ENCODE measurements at regions not wholly inside any gene's neighbourhood (a gene's known extent, or its start where the extent isn't known, plus 50 kb on each side); places are given as distances from the start of the nearest gene placed in this dataset.

GRCh38 chr18:25895518-25895917 is 194.9 kb downstream of the SS18 start:
- Histone ChIP-seq H3K4me1 (ENCODE audit: control insufficient read depth, insufficient read depth, low read length) (no peaks in the 10 kb centered on the region), H3K27ac (ENCODE audit: low read length) (no peak overlapping the region), H3K27me3 (ENCODE audit: control insufficient read depth, insufficient read depth, low read length) (no peaks in the 10 kb centered on the region), H3K4me3 (ENCODE audit: low read length) (no peak overlapping the region), H3K36me3 (ENCODE audit: control insufficient read depth, insufficient read depth, low read length) (no peaks in the 10 kb centered on the region), H3K9me3 (ENCODE audit: control insufficient read depth, insufficient read depth, low read length) (no peaks in the 10 kb centered on the region)
- H3K9me3 Mint-ChIP-seq: no peaks in the 10 kb centered on the region
- peaks cover 0 to 12% of the 10 kb centered on the region in 2 donors for H3K27me3 Mint-ChIP-seq (ENCODE audit: low read depth in 2 of 2)
- intact Hi-C loops (cut with micrococcal nuclease): loop anchor here (5.0 kb wide), 1 partner anchor 333 kb away; no protein-coding TSS in a partner anchor
- WGBS (ENCODE audit: insufficient coverage): 90% methylated on average over 3 of the region's 3 CpGs
- TF ChIP-seq CTCF (IDR thresholded peaks at IDR 0.05): no peak
- no peak for ATAC-seq
- no peak overlapping the region for H3K27ac Mint-ChIP-seq
- H3K4me3 Mint-ChIP-seq: no peak overlapping the region
- H3K36me3 Mint-ChIP-seq: no peaks in the 10 kb centered on the region
- peaks cover 0 to 5% of the 10 kb centered on the region in 2 donors for H3K4me1 Mint-ChIP-seq
- DNase-seq: no peak

GRCh38 chr18:25886283-25886682 is 204.1 kb downstream of the SS18 start:
- Mint-ChIP-seq H3K4me1 (no peaks in the 10 kb centered on the region), H3K4me3 (no peak overlapping the region), H3K9me3 (peaks cover 8 to 16% of the 10 kb centered on the region in 2 donors), H3K36me3 (peaks cover 29% of the 10 kb centered on the region), H3K27ac (no peak overlapping the region), H3K27me3 (ENCODE audit: low read depth in 2 of 2) (peaks cover 6 to 41% of the 10 kb centered on the region in 2 donors)
- no peak overlapping the region for H3K27ac ChIP-seq (ENCODE audit: low read length)
- TF ChIP-seq CTCF (IDR thresholded peaks at IDR 0.05): no peak
- ATAC-seq: no peak
- H3K9me3 ChIP-seq (ENCODE audit: control insufficient read depth, insufficient read depth, low read length): peaks cover 4% of the 10 kb centered on the region
- no peak for DNase-seq
- H3K27me3 ChIP-seq (ENCODE audit: control insufficient read depth, insufficient read depth, low read length): peaks cover 4% of the 10 kb centered on the region
- no peaks in the 10 kb centered on the region for H3K4me1 ChIP-seq (ENCODE audit: control insufficient read depth, insufficient read depth, low read length)
- no peaks in the 10 kb centered on the region for H3K36me3 ChIP-seq (ENCODE audit: control insufficient read depth, insufficient read depth, low read length)
- H3K4me3 ChIP-seq (ENCODE audit: low read length): no peak overlapping the region
- intact Hi-C loops (cut with micrococcal nuclease): no loop called here

GRCh38 chr18:25883091-25883490 is 207.3 kb downstream of the SS18 start:
- ATAC-seq: no peak
- no peaks in the 10 kb centered on the region for H3K4me1 ChIP-seq (ENCODE audit: control insufficient read depth, insufficient read depth, low read length)
- no peak for TF ChIP-seq CTCF (IDR thresholded peaks at IDR 0.05)
- H3K36me3 ChIP-seq (ENCODE audit: control insufficient read depth, insufficient read depth, low read length): no peaks in the 10 kb centered on the region
- Mint-ChIP-seq H3K4me3 (no peak overlapping the region), H3K27me3 (ENCODE audit: low read depth in 2 of 2) (peaks cover 13 to 47% of the 10 kb centered on the region in 2 donors), H3K36me3 (peaks cover 24% of the 10 kb centered on the region), H3K4me1 (no peaks in the 10 kb centered on the region), H3K27ac (no peak overlapping the region), H3K9me3 (peaks cover 8 to 12% of the 10 kb centered on the region in 2 donors)
- WGBS (ENCODE audit: insufficient coverage): 87% methylated on average over 4 of the region's 4 CpGs
- intact Hi-C loops (cut with micrococcal nuclease): no loop called here
- H3K4me3 ChIP-seq (ENCODE audit: low read length): no peak overlapping the region
- DNase-seq: no peak
- H3K9me3 ChIP-seq (ENCODE audit: control insufficient read depth, insufficient read depth, low read length): peaks cover 4% of the 10 kb centered on the region
- no peak overlapping the region for H3K27ac ChIP-seq (ENCODE audit: low read length)
- H3K27me3 ChIP-seq (ENCODE audit: control insufficient read depth, insufficient read depth, low read length): no peaks in the 10 kb centered on the region

GRCh38 chr18:25881149-25881548 is 209.3 kb downstream of the SS18 start:
- Histone ChIP-seq H3K4me1 (ENCODE audit: control insufficient read depth, insufficient read depth, low read length) (no peaks in the 10 kb centered on the region), H3K36me3 (ENCODE audit: control insufficient read depth, insufficient read depth, low read length) (no peaks in the 10 kb centered on the region), H3K9me3 (ENCODE audit: control insufficient read depth, insufficient read depth, low read length) (peaks cover 4% of the 10 kb centered on the region), H3K27ac (ENCODE audit: low read length) (no peak overlapping the region), H3K27me3 (ENCODE audit: control insufficient read depth, insufficient read depth, low read length) (peaks cover 3% of the 10 kb centered on the region), H3K4me3 (ENCODE audit: low read length) (no peak overlapping the region)
- DNase-seq (no peak), ATAC-seq (no peak)
- H3K9me3 Mint-ChIP-seq: peaks cover 2% of the 10 kb centered on the region in 2 donors
- peaks cover 4% of the 10 kb centered on the region for H3K36me3 Mint-ChIP-seq
- intact Hi-C loops (cut with micrococcal nuclease): no loop called here
- H3K27me3 Mint-ChIP-seq (ENCODE audit: low read depth in 2 of 2): peaks cover 12 to 37% of the 10 kb centered on the region in 2 donors
- no peak overlapping the region for H3K27ac Mint-ChIP-seq
- TF ChIP-seq CTCF (IDR thresholded peaks at IDR 0.05): no peak
- no peak overlapping the region for H3K4me3 Mint-ChIP-seq
- no peaks in the 10 kb centered on the region for H3K4me1 Mint-ChIP-seq
- 88% methylated on average over 1 of the region's 2 CpGs for WGBS (ENCODE audit: insufficient coverage)

All from natural killer cell (primary cell).